Spleen (tissue), 7 donors: ENCODE measurements at regions not wholly inside any gene's neighbourhood (a gene's known extent, or its start where the extent isn't known, plus 50 kb on each side); places are given as distances from the start of the nearest gene placed in this dataset.

Source experiments
- POLR2AphosphoS5 ChIP-seq, 3 donors: sonication (generic); formaldehyde crosslinking; IDR thresholded peaks; one replicate each; pipeline ENCODE4 v1.5.1; 2017; ENCODE audit warnings: antibody characterized with exemption in 3 of 3
- TF ChIP-seq, protein P1 (sequence below), 11 experiments: fragments of 200-600 bp in 7 of 11; fragments of 450-650 bp in 4 of 11; sonication (generic) in 4 of 11; IDR thresholded peaks in 8 of 11; conservative IDR thresholded peaks in 3 of 11; 1 replicate in 7 of 11; 2 replicates in 4 of 11; pipeline versions ENCODE4 v1.4.0 to v1.8.0; 2016 to 2021; ENCODE audit warnings: antibody characterized with exemption in 11 of 11, inconsistent platforms in 4 of 11, mild to moderate bottlenecking in 1 of 11
- donor health status: DM: no; HTN: no; CAD: no; lungs with moderate emphysema.
- donor health status: DM: no; HTN: no; CAD: no.
- donor health status: DM: no; HTN: no; CAD: no.

DNA sequence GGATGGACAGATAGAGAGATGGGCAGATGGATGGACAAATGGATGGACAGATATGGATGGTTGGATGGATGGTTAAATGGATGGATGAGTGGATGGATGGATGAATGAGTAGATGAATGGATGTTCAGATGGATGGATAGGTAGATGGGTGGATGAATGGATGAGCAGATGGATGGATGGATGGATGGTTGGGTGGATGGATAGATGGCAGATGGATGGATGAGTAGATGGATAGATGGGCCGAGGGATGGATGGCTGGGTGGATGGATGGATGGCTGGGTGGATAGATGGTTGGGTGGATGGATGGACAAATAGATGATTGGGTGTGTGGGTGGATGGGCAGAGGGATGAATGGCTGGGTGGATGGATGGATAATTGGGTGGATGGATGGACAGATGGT is 98.9 kb upstream of the OTOS start:
- TF ChIP-seq, protein P1, sequence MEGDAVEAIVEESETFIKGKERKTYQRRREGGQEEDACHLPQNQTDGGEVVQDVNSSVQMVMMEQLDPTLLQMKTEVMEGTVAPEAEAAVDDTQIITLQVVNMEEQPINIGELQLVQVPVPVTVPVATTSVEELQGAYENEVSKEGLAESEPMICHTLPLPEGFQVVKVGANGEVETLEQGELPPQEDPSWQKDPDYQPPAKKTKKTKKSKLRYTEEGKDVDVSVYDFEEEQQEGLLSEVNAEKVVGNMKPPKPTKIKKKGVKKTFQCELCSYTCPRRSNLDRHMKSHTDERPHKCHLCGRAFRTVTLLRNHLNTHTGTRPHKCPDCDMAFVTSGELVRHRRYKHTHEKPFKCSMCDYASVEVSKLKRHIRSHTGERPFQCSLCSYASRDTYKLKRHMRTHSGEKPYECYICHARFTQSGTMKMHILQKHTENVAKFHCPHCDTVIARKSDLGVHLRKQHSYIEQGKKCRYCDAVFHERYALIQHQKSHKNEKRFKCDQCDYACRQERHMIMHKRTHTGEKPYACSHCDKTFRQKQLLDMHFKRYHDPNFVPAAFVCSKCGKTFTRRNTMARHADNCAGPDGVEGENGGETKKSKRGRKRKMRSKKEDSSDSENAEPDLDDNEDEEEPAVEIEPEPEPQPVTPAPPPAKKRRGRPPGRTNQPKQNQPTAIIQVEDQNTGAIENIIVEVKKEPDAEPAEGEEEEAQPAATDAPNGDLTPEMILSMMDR (IDR thresholded peaks at IDR 0.05 in 8 of 11, conservative IDR thresholded peaks at IDR 0.05 in 3 of 11): no peak
- no peak for TF ChIP-seq POLR2AphosphoS5 (IDR thresholded peaks at IDR 0.05)
